ENCODE measurements at regions not wholly inside any gene's neighbourhood (a gene's known extent, or its start where the extent isn't known, plus 50 kb on each side); places are given as distances from the start of the nearest gene placed in this dataset.

DNA sequence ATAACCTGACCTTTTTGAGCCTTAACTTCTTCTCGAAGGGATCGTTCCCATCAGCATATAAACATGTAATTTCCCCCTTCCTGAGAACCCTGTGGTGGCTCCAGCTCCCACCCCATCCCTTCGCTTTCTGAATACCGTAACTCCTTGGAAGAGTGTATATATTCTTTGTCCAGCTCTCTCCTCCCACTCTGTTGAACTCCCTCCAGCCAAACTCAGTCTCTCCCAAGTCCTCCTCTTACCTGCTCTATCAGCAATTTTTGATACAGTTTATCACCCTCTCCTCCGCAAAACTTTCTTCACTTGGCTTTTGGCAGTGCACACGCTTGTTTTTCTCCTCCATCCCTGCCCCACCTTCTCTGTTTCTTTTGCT, 109.9 kb upstream of the SLC25A33 start:
- Histone ChIP-seq H3K9ac (ENCODE audit: low read depth in 1 of 2, low read length in 2 of 2) (peak overlapping the region; percentile 55 to 82), H3K9me3 (ENCODE audit: control insufficient read depth in 1 of 2, low read length in 2 of 2) (no peaks in the 10 kb centered on the region), H3K4me1 (ENCODE audit: control insufficient read depth in 1 of 2, insufficient read depth in 2 of 2, low read length in 2 of 2) (peaks cover 28 to 30% of the 10 kb centered on the region in 2 donors), H3K36me3 (ENCODE audit: control insufficient read depth in 1 of 2, insufficient read depth in 2 of 2, low read length in 2 of 2) (no peaks in the 10 kb centered on the region), H3K27ac (ENCODE audit: low read depth, low read length) (no peak overlapping the region), H3K4me3 (ENCODE audit: low read depth in 1 of 2, low read length in 2 of 2) (peak overlapping the region; percentile 74 to 87), H3K27me3 (ENCODE audit: control insufficient read depth in 1 of 2, insufficient read depth in 2 of 2, low read length in 2 of 2) (no peaks in the 10 kb centered on the region)

DNA sequence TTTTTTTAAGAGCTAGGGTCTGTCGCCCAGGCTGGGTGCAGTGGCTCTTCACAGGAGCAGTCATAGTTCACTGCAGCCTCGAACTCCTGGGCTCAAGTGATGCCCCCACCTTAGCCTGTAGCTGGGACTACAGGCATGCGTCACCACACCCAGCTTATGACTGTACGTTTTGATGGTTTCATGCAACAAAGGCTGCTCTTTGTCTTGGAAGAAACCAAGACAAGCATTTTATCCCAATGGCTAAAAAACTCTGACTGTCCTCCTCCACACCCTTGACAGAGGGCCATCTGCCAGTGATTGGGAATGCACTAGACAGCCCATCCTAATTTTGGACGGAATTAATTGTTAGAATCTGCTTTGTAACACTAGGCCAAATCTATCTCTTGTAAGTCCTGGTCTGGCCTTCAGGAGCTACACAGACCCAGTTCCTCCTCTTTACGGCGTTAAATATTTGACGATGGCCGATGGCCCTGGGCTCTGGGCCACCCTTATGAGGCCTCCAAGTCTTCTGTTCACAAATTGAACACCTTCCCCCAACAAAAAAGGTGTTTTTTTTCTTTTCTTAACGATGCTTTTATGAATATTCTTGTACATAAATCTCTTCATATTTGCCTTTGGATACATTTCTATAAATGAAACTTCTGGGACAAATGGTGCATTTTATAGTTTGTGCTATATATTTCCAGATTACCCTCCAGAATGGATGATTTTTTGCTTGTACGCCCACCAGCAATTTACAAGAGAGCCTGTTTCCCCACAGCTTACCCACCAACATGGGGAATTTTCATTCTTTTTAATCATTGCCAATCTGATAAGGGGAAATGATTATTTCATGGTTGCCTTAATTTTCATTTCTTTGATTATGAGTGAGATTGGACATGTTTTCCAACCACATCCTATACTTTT, 104.8 kb upstream of the SLC25A33 start:
- H3K4me3 ChIP-seq (ENCODE audit: low read depth in 1 of 2, low read length in 2 of 2): no peak overlapping the region
- H3K27ac ChIP-seq (ENCODE audit: low read depth, low read length): no peak overlapping the region
- no peaks in the 10 kb centered on the region for H3K36me3 ChIP-seq (ENCODE audit: control insufficient read depth in 1 of 2, insufficient read depth in 2 of 2, low read length in 2 of 2)
- H3K9ac ChIP-seq (ENCODE audit: low read depth in 1 of 2, low read length in 2 of 2): no peak overlapping the region
- H3K9me3 ChIP-seq (ENCODE audit: control insufficient read depth in 1 of 2, low read length in 2 of 2): no peaks in the 10 kb centered on the region
- H3K4me1 ChIP-seq (ENCODE audit: control insufficient read depth in 1 of 2, insufficient read depth in 2 of 2, low read length in 2 of 2): peaks cover 30 to 39% of the 10 kb centered on the region in 2 donors
- no peaks in the 10 kb centered on the region for H3K27me3 ChIP-seq (ENCODE audit: control insufficient read depth in 1 of 2, insufficient read depth in 2 of 2, low read length in 2 of 2)

DNA sequence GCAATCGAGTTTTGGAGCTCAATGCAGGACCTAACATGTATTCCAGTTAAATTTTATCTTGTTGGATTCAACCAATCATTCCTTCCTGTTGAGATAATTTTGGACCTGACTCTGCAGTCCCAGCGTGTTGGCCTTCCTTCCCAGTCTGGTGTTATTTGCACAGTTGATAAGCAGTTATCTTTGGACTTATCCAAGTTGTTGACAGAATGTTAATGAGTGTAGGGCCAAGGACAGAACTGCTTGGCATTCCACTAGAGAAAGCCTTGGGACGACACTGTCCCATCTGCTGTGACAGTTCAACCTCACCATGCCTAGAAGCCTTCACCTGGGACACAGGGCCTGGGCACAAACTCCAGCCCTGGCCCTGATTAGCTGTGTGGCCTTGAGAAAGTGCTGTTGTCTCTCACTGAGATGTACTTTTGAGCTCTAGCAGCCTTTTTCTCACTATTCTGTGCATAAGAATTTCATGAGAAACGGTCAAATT, 104.1 kb upstream of the SLC25A33 start:
- no peak overlapping the region for H3K27ac ChIP-seq (ENCODE audit: low read depth, low read length)
- no peaks in the 10 kb centered on the region for H3K36me3 ChIP-seq (ENCODE audit: control insufficient read depth in 1 of 2, insufficient read depth in 2 of 2, low read length in 2 of 2)
- H3K4me3 ChIP-seq (ENCODE audit: low read depth in 1 of 2, low read length in 2 of 2): no peak overlapping the region
- H3K9me3 ChIP-seq (ENCODE audit: control insufficient read depth in 1 of 2, low read length in 2 of 2): no peaks in the 10 kb centered on the region
- H3K9ac ChIP-seq (ENCODE audit: low read depth in 1 of 2, low read length in 2 of 2): no peak overlapping the region
- H3K4me1 ChIP-seq (ENCODE audit: control insufficient read depth in 1 of 2, insufficient read depth in 2 of 2, low read length in 2 of 2): peaks cover 29 to 37% of the 10 kb centered on the region in 2 donors
- no peaks in the 10 kb centered on the region for H3K27me3 ChIP-seq (ENCODE audit: control insufficient read depth in 1 of 2, insufficient read depth in 2 of 2, low read length in 2 of 2)

DNA sequence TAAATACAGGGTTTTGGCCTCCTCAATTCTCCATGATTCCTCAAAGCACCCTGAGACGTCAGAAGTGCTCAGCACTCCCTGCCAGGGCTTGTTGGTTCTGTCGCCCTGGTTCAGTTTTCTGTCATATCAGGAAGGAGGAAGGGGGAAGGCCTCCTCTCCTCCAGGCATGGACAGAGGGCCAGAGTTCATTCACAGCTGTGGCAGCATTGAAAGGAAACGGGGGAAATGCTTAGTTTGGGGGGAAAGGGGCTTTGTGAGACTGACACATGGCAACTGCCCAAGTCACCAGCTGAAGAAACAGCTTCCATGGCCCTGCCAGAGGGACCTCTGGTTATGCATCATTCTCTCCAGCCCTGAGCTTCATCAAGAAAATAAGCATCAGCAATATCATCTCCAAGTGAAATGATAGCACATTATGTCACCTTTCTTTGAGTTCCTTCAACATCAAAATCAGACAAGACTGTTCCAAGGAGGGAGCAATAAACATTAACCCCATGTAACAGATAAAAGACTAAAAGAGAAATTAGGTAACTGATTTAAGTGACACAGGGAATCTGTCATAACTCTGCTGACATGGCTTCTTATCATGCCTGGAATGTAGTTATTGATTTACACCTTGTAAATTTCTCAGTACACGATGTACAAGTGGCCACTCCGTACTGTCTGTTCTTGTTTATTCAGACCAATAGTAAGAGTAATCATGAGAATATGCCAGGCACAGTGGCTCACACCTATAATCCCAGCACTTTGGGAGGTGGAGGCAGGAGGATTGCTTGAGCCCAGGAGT, 103.2 kb upstream of the SLC25A33 start:
- Histone ChIP-seq H3K27ac (ENCODE audit: low read depth, low read length) (no peak overlapping the region), H3K9me3 (ENCODE audit: control insufficient read depth in 1 of 2, low read length in 2 of 2) (no peaks in the 10 kb centered on the region), H3K9ac (ENCODE audit: low read depth in 1 of 2, low read length in 2 of 2) (no peak overlapping the region), H3K4me1 (ENCODE audit: control insufficient read depth in 1 of 2, insufficient read depth in 2 of 2, low read length in 2 of 2) (peaks cover 35 to 43% of the 10 kb centered on the region in 2 donors), H3K4me3 (ENCODE audit: low read depth in 1 of 2, low read length in 2 of 2) (no peak overlapping the region), H3K27me3 (ENCODE audit: control insufficient read depth in 1 of 2, insufficient read depth in 2 of 2, low read length in 2 of 2) (peaks cover 0 to 4% of the 10 kb centered on the region in 2 donors), H3K36me3 (ENCODE audit: control insufficient read depth in 1 of 2, insufficient read depth in 2 of 2, low read length in 2 of 2) (no peaks in the 10 kb centered on the region)

DNA sequence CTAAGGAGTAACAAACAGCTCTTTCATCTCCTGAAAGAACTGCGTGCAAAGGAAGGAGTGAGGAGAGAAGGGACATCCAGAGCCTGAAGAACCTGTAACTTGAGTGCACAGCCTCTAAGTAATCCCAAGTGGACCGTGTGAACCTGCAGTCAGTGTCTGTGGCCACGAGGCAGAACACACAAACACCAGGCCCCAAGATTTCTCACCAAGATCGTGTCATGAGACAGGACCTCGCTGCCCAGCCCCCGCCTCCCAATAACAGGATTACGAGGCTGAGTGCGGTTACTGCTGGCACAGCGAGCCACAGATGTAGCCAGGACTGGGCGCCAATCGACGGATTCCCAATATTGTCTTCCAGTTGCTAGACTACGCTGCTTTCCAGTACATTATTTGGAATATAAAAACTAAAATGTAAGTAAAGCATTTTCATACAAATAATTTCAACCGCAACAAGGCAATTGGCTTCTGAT, 101.3 kb upstream of the SLC25A33 start:
- Histone ChIP-seq H3K36me3 (ENCODE audit: control insufficient read depth in 1 of 2, insufficient read depth in 2 of 2, low read length in 2 of 2) (no peaks in the 10 kb centered on the region), H3K27me3 (ENCODE audit: control insufficient read depth in 1 of 2, insufficient read depth in 2 of 2, low read length in 2 of 2) (peaks cover 0 to 4% of the 10 kb centered on the region in 2 donors), H3K27ac (ENCODE audit: low read depth, low read length) (peak overlapping the region; percentile 23), H3K9ac (ENCODE audit: low read depth in 1 of 2, low read length in 2 of 2) (no peak overlapping the region), H3K4me3 (ENCODE audit: low read depth in 1 of 2, low read length in 2 of 2) (no peak overlapping the region), H3K4me1 (ENCODE audit: control insufficient read depth in 1 of 2, insufficient read depth in 2 of 2, low read length in 2 of 2) (peaks cover 45 to 58% of the 10 kb centered on the region in 2 donors), H3K9me3 (ENCODE audit: control insufficient read depth in 1 of 2, low read length in 2 of 2) (no peaks in the 10 kb centered on the region)

DNA sequence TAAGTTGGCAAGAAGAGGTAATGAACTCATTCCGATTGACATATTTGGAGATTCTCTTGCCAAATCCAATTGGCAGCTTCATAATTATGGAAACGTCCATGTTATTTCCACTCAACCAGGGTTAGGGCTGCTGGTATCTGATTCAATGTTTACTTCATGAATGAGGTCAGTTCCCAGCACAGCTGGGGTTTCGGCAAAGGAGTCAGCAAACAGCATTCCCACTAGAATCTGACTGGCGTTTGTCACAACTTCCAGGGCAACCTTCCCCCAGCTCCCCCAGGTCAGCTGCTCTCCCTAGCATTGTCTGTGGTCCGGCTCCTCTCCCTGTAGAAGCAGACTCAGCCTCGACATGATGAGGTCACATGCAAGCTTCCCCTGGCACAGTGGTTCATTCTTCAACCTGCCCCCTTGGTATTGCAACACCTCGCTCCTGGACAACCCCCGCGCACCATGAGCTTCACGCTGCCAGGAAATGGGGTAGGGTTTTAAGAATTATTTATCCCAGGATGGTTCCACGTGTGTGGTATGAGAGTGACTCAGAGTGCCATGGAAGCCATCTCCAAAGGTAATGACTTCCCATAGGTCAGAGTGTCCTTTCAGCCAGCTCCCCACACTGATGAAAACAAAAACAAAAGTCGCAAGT, 100.7 kb upstream of the SLC25A33 start:
- peak overlapping the region; percentile 23 for H3K27ac ChIP-seq (ENCODE audit: low read depth, low read length)
- H3K9me3 ChIP-seq (ENCODE audit: control insufficient read depth in 1 of 2, low read length in 2 of 2): no peaks in the 10 kb centered on the region
- H3K27me3 ChIP-seq (ENCODE audit: control insufficient read depth in 1 of 2, insufficient read depth in 2 of 2, low read length in 2 of 2): peaks cover 0 to 4% of the 10 kb centered on the region in 2 donors
- no peak overlapping the region for H3K4me3 ChIP-seq (ENCODE audit: low read depth in 1 of 2, low read length in 2 of 2)
- no peaks in the 10 kb centered on the region for H3K36me3 ChIP-seq (ENCODE audit: control insufficient read depth in 1 of 2, insufficient read depth in 2 of 2, low read length in 2 of 2)
- peaks cover 47 to 61% of the 10 kb centered on the region in 2 donors for H3K4me1 ChIP-seq (ENCODE audit: control insufficient read depth in 1 of 2, insufficient read depth in 2 of 2, low read length in 2 of 2)
- no peak overlapping the region for H3K9ac ChIP-seq (ENCODE audit: low read depth in 1 of 2, low read length in 2 of 2)

DNA sequence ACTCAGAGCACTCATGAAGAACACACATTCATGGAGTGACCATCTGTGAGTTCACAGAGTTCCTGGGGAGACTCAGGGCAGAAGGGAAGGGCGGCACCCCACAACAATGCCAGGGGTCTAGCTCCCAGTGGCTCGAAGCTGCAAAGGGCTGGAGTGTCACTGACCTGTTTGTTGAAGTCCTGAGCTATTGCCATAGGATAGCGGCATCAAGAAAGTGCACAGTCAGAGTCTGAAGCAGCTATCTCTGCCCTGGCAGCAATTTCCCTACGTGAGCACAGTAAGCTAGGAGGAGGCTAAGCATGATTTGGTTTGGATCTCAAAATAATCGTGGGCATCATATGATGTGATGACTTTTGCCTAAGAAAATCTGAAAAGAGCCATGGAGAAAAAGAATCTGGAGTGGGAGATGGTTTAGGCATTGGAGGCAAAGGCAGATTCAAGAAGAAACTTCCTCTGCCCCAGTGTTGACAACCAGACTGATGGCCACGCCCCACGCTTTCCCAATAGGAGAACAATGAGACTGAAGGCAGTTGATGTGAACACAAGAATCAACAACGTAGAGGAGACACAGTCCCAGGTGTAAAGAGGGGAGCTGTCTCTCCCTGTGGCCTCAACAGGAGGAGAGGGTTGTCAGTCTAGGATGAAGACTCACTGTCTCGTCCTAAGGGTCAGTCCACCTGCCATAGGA, 100.0 kb upstream of the SLC25A33 start:
- Histone ChIP-seq H3K27me3 (ENCODE audit: control insufficient read depth in 1 of 2, insufficient read depth in 2 of 2, low read length in 2 of 2) (peaks cover 0 to 4% of the 10 kb centered on the region in 2 donors), H3K36me3 (ENCODE audit: control insufficient read depth in 1 of 2, insufficient read depth in 2 of 2, low read length in 2 of 2) (no peaks in the 10 kb centered on the region), H3K4me1 (ENCODE audit: control insufficient read depth in 1 of 2, insufficient read depth in 2 of 2, low read length in 2 of 2) (peaks cover 45 to 61% of the 10 kb centered on the region in 2 donors), H3K9ac (ENCODE audit: low read depth in 1 of 2, low read length in 2 of 2) (no peak overlapping the region), H3K9me3 (ENCODE audit: control insufficient read depth in 1 of 2, low read length in 2 of 2) (no peaks in the 10 kb centered on the region), H3K4me3 (ENCODE audit: low read depth in 1 of 2, low read length in 2 of 2) (no peak overlapping the region), H3K27ac (ENCODE audit: low read depth, low read length) (no peak overlapping the region)

DNA sequence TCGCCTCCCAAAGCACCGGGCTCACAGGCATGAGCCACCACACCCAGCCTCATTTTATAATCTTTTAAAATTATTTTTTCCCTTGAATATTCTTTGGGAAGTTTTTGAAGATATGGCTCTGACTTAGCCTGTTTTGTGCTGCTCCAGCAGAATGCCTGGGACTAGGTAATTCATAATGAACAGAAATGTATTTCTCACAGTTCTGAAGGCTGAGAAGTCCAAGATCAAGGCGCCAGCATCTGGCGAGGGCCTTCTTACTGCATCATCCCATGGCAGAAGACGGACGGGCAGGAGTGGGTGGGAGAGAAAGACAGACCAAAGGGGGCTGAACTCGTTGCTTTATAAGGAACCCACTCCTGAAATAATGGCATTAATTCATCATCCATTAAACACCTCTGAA, 99.0 kb upstream of the SLC25A33 start:
- no peak overlapping the region for H3K4me3 ChIP-seq (ENCODE audit: low read depth in 1 of 2, low read length in 2 of 2)
- H3K4me1 ChIP-seq (ENCODE audit: control insufficient read depth in 1 of 2, insufficient read depth in 2 of 2, low read length in 2 of 2): peaks cover 38 to 51% of the 10 kb centered on the region in 2 donors
- H3K27ac ChIP-seq (ENCODE audit: low read depth, low read length): no peak overlapping the region
- no peaks in the 10 kb centered on the region for H3K9me3 ChIP-seq (ENCODE audit: control insufficient read depth in 1 of 2, low read length in 2 of 2)
- H3K27me3 ChIP-seq (ENCODE audit: control insufficient read depth in 1 of 2, insufficient read depth in 2 of 2, low read length in 2 of 2): peaks cover 0 to 4% of the 10 kb centered on the region in 2 donors
- H3K9ac ChIP-seq (ENCODE audit: low read depth in 1 of 2, low read length in 2 of 2): no peak overlapping the region
- H3K36me3 ChIP-seq (ENCODE audit: control insufficient read depth in 1 of 2, insufficient read depth in 2 of 2, low read length in 2 of 2): no peaks in the 10 kb centered on the region

DNA sequence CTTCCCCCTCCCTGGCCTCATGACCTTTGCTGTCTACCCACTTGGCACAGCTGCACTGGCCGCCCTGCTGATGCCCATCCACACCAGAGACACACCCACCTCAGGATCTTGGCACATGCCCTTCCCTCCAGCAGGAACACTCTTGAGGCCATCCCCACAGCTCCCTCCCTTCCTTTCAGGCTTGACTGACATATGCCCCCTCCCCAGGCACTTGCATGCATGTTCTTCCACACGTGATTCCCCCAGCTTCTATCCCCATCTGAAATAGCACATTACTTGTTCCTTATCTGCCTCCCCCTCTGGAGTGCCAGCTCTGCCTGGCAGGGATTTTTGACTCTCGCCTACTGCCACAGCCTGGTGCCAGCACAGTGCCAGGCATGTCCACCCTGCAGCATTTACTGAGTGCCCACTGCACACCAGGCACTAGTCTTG, 98.5 kb upstream of the SLC25A33 start:
- H3K27me3 ChIP-seq (ENCODE audit: control insufficient read depth in 1 of 2, insufficient read depth in 2 of 2, low read length in 2 of 2): peaks cover 0 to 4% of the 10 kb centered on the region in 2 donors
- no peak overlapping the region for H3K4me3 ChIP-seq (ENCODE audit: low read depth in 1 of 2, low read length in 2 of 2)
- no peaks in the 10 kb centered on the region for H3K9me3 ChIP-seq (ENCODE audit: control insufficient read depth in 1 of 2, low read length in 2 of 2)
- no peak overlapping the region for H3K27ac ChIP-seq (ENCODE audit: low read depth, low read length)
- no peak overlapping the region for H3K9ac ChIP-seq (ENCODE audit: low read depth in 1 of 2, low read length in 2 of 2)
- H3K36me3 ChIP-seq (ENCODE audit: control insufficient read depth in 1 of 2, insufficient read depth in 2 of 2, low read length in 2 of 2): no peaks in the 10 kb centered on the region
- H3K4me1 ChIP-seq (ENCODE audit: control insufficient read depth in 1 of 2, insufficient read depth in 2 of 2, low read length in 2 of 2): peaks cover 33 to 46% of the 10 kb centered on the region in 2 donors

Data from duodenal mucosa (tissue), 2 donors.